Fibroblast of lung (primary cell): ENCODE measurements at regions not wholly inside any gene's neighbourhood (a gene's known extent, or its start where the extent isn't known, plus 50 kb on each side); places are given as distances from the start of the nearest gene placed in this dataset.

Source experiments
- CTCF ChIP-seq, 2 donors: IDR thresholded peaks in 1 of 2; conservative IDR thresholded peaks in 1 of 2; 1 replicate in 1 of 2; 2 replicates in 1 of 2; pipeline ENCODE4 v1.5.1; 2011 to 2012; ENCODE audit warnings: low read length in 2 of 2, control low read depth in 1 of 2, inconsistent platforms in 1 of 2, low read depth in 1 of 2, mild to moderate bottlenecking in 1 of 2
- EZH2 ChIP-seq: IDR thresholded peaks from 2 replicates; pipeline ENCODE4 v1.5.1; 2012; ENCODE audit warnings: low read length, control low read depth, mild to moderate bottlenecking; ENCODE audit errors: missing control alignments

GRCh38 chr12:30151831-30152230 is 368.1 kb upstream of the TMTC1 start:
- TF ChIP-seq EZH2 (no peak), CTCF (conservative IDR thresholded peaks at IDR 0.05 in 1 of 2, IDR thresholded peaks at IDR 0.05 in 1 of 2; ENCODE audit: low read depth in 1 of 2, low read length in 2 of 2) (no peak)
